Hematopoietic multipotent progenitor cell treated with erythropoietin and hydrocortisone succinate and interleukin-3 and kit ligand, for 6 days (in vitro differentiated cells): ENCODE measurements at regions not wholly inside any gene's neighbourhood (a gene's known extent, or its start where the extent isn't known, plus 50 kb on each side); places are given as distances from the start of the nearest gene placed in this dataset.

Source experiments
- DNase-seq: peaks from one replicate; pipeline ENCODE4 v3.0.0-alpha.2; 2015

DNA sequence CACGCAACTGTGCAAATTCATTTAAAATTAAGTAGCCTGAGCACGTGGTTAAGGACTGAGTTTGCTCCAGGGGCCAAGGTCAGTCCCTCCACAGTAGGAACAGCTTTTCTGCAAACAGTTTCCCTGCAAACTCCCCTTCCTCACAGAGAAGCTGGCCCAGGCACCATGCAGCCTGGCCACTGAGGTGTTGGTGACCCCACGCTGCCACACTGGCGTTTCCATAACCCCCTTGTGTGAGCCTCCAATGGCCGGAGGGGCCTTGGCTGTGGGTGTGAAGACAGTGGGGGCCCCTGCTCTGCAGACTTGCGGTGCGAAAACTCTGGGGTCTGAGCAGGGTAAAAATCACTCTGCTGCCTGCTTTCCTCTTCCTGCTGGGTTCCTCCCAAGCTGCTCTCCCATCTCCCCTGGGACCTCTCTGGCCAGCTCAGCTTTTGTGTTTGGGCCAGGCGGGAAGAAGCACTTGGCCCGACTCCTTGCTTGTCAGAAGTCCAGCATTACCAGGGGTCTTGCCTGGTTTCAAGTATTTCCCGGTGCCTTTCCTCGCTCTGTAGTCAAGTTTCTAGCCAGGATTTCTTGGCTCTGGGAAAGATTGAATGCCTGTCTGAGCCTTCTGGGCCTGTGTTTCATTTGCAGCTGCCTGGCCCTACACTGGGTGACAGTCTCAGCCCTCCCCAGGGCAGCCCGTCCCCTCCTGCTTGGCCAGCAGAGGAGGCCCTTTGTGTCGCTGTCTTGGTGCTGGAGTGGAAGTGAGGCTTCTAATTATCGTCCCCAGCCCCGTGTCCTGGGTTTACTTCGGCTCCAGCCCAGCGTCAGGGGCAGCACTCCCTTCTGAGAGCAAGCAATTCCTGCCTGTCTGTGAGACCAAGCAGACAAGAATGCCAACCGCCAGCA, 131.4 kb upstream of the SLC1A4 start:
- DNase-seq, result no peak

DNA sequence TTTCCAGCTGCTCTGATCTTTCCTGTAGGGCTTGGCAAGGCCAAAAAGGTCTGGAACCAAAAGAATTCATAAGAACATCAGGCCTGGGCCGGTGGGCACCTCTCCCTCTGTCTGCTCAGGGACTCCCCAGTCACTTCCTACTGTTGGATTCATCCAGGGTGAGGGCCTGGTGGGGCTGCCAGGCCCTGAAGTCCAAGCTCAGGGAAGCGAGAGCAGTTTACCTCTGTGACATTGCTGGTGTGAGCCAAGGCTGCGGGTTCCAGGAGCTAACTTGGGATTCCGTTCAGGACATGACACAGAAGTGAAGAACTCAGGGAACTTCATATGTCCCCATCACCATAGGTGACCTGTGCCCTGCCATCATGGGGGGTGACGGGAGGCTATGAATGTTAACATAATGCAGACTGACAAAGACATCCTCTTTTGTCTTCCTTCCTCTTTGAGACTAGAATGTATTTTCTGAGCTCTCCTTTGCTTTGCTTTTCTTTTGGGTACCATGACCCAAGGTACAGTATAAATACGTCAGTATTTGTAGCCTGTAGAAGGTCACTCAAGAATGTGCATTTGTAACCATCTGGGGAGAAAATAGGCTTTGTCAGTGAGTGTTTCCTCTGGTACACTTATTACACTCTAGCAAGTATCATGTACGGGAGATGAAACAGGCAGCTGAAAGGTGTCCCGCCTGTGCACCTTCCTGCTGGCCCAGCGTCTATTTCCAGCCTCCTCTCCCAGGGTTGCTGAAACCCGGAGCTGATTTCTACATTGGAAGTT, 130.5 kb upstream of the SLC1A4 start:
- peak; percentile 38 for DNase-seq

DNA sequence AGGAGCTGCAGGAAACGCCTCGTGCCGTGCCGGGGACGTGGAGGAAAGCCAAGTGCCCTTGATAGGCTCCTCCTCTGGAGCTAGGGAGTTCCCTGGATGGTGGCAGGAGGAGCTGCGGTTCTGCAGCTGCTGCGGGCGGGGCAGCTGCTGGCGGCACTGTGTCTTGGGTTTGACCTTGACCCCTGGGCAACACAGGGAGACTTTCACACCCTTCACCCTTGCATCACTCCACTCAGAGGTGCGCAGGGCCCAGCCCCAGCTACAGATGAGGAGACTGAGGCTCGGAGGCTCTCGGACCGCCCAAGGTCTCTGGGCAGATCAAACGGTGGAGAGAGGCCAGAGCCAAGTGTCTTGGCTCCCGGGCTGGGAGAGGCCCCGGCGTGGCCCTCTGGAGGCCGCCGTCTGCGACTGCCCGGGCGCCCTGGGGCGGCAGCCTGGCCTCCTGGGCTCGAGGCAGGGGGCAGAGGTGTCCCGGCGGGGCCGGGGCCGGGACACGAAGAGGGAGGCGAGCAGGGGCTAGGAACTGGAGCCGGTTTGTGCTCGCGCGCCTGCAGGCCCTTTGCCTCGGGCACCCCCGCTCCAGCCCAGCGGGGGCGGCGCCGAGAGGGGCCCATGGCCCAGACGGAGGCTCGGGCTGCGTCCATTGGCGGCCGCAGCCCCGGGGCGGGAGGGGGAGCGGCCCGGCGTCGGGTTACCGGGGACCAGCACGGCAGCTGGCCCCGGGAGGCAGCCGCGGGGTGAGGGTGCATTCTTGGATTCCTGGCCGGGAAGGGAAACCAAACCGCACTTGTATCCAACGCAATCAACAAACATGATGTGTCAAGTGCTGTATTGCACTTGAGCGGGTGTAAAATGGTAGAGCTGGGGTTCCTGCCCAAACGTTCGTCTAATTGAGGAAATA, 129.6 kb upstream of the SLC1A4 start:
- peak; percentile 76 for DNase-seq

DNA sequence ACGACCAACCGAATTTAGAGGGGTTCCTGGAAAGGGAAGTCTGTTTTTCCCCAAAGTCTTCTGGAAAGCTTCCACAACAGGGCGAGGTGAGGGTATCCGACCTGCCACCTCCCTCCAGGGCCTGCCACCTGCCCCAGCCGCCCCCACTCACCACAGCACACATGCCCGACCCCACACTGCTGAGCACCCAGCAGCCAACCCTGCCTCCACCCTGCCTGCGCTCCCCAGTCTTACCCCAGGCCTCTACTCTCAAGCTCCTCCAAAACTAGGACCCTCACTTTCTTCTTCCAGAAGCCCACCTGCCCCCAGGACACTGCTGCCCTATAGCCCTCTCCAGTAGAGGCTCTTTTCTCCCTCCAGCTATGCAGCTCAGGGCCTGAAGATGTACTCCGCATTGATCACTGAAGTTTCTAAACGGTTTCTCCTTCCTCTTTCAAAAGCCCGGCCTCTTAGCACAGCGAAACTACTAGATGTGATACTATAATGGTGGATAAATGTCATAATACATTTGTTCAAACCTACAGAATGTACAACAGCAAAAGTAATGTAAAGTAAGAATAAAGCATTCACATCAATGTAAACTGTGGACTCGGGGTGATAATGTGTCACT, 128.8 kb upstream of the SLC1A4 start:
- DNase-seq, result peak; percentile 26

DNA sequence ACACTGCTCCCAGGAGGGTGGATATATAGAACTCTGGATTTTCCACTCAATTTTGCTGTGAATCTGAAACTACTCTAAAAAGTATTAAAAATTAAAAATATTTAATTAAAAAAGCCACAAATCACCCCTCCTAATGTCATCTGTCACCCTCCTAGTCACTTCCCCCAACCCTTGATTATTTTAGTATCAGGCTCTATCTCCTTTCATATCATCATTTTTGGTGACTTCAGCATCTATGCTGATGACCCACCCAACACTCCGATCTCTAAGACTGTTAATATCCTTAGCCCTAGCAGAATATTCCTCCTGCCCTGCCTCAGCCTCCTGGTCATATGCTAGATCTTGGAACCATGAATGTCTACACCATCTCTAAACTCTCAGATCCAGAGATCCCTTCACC, 128.3 kb upstream of the SLC1A4 start:
- no peak for DNase-seq

DNA sequence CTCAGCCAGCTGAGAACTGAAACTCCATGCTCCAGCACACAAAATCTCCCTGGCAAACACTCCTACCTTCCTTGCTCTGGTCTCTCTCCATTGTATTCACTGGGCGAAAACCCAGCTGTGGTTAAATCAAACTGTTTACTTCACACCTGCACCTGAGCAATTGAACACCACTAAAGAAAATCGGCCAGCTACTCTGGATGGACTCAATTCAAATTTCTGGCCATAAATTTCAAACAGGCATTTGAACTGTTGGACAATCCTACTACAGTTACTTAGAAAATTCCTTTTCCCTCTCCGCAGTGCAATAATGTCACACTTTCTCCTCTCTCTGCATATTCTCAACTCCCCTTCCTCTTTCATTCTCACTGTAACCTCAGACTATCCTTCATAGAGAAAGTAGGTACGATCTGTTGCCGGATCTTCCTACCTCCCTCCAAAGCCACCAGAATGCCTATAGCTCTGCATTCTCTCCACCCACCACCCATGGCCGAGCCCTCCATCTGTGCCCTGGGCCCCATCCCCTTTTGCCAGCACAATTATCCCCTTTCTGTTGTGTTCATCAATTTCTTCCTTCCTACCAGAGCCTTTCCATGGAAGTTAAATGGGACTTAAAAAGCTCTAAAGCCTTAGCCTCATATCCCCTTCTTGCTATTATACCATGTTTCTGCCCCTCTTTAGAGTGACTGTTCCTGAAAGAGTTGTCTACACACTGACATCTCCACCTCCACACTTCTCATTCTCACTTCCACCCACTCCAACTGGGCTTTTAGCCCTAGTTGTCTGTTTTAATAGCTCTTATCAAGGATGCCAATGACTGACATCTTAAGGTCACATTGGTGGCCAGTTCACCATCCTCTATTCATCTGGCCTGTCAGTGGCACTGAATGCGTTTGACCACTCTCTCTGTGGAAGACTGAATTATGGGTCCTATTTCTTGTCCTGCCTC, 127.5 kb upstream of the SLC1A4 start:
- DNase-seq, result no peak

DNA sequence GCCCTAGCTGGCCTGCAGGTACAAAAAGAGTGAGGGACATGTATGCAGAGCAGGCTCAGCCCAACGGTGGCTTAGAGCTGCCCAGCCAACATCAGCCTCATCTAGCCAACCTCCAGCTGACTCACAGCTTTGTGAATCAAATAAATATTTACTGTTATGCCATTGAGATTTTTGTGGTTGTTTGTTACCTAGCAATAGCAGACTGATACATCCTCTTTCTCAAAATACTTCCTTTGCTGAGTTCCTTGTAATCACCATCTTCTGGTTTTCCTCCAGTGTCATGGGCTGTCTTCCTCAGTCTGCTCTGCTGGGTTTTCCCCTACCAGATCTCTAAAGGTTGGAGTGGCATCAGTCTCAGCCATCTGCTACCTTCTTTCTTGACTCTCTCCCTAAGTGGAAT, 126.6 kb upstream of the SLC1A4 start:
- peak; percentile 30 for DNase-seq

DNA sequence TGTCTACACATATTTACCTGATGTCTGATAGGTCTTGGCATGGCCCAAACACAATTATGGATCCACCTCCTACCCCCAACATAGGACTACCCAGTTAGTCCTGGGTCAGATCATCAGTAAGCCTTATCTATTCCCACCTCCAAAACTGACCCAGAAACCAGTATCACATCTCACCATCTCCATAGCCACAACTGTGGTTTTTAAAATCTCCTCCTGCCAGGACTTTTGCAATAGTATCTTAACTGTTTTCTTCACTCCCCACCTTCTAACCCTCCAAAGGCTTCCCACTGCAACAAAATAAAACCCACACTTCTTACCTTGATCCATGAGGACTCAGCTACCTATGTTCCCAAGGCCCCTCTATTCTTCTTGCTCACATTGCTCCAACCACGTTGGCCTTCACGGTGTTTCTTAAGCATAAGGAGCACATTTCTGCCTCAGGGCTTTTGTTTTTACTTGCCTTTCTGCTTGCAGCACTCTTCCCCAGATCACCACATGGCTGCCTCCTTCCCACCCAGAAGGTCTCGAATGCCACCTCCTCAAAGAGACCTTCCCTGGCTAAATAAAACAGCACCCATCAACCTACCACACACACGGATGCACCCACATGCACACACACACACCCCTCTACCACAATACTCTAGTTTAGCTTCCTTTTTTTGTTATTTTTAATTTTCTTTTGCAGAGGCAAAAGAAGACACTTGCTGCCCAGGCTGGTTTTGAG, 125.9 kb upstream of the SLC1A4 start:
- peak; percentile 63 for DNase-seq

DNA sequence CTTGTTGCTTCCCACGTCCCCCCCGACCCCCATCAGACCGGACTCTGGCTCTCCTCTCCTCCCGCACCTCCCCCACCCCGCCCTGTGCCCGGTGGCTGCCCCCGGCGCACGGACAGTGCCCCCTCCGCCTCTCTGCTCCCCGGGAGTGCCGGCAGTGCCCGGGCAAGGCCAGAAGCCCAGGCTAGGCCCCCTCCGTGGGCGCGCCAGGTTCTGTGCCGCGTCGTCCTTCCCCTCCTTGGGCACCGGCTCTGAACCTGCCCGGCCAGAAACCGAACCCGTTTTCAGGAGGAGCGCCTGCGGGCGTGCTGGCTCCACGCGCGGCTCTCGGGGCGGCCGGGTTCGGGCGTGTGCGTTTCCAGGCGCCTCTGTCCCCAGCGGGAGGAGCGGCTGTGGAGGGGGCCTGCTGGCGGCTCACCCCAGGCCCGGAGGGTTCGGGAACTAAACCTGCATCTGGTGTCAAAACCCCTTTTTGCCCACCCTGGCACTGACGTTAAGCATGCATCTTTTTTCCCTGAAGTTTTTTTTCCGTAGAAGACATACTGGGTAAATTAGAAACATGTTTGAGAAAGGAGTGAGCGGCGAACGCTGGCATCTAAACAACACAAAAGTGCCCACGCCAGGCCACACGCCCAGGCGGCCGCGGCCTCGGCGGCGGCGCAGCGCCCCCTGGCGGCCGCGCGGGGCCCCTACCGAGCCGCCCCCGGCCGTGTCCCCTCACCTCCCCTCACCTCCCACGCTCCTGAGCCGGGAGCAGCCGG, 123.9 kb upstream of the SLC1A4 start:
- peak; percentile 80 for DNase-seq

DNA sequence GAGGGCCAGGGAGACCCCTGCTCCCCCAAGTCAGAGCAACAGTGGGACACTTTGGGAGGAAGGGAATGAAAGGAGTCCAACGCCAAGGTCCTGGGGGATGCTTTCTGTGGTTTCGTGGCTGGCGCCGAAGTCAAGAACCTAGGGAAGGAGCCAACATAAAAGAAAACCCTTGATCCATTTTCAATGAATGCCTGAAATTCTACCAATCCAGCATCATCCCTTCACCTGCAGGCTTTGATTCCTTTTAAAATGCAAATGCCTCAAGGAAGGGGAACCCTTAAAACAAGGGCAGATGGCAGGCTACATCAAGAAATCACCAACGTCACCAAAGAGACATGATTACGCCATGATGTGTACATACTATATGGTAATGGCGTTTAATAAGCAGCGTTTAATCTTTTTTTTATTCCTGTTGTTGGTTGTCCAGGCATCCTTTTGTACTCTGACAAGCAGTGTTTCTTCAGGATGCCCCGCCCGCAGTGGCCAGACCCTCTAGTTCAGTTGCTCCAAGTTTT, 123.3 kb upstream of the SLC1A4 start:
- no peak for DNase-seq

DNA sequence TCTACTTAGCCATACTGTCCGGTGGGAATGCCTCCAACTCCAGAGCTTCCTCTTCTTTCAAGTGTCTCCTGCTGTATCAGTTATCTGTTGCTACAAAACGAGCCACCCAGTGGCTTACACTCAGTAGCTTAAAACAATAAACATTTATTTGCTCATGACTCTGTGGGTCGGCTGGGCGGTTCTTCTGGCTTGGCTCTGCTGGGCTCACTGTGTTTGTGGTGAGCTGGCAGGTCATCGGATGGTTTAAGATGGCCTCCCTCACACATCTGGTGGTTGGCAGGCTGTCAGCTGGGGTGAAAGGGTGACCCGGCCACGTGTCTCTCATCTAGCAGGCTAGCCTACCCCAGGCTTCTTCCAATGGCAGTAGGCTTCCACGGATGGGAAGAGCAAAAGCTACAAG, 122.4 kb upstream of the SLC1A4 start:
- no peak for DNase-seq

DNA sequence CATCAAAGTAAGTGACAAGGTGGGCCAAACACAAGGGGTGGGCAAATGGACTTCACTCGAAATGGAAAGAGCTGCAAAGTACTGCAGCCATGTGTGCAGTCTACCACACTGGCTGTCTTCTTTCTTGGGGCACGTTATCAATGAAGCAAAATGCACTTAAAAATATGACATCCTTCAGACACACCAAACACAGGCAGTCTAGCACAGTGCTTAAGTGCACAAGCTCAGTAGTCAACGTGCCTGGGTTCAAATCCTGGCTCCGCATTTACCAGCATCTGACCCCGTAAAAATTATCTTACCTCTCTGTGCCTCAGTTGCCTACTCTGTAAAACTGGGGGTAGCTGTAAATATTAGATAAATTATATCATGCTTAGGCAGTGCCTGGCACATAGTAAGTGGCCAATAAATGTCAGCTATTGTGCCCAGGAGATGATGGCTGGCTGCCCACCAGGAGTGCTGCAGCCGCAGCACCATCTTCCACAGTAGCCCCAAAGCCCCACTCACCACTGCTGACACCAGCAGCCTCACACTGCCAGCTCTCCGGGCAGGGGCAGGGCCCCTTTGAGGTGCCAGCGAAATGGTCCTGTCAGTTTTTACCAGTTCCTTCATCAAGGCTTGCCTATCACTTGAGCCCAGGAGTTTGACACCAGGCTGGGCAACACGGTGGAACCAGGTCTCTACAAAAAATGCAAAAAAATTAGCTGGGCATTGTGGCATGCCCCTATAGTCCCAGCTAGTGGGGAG, 121.8 kb upstream of the SLC1A4 start:
- DNase-seq, result no peak

DNA sequence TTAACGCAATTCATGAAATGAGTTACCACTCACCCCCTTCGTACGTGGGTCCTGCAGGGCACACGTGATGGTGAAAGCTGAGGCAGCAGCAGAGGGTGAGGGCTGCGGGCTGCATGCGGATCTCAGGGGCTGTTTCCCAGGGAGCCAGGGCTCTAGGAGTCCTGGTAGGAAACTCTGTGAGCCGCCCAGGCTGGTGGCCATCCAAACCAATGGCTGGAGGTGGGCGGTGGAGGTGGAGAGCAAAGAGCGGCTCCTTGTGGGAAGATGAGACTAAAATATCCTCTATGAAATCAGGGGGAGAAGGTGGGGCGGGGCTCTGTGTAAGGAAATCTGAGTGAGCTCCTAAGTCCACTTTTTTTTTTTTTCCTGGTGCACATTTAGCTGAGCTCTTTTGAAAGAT, 120.1 kb upstream of the SLC1A4 start:
- no peak for DNase-seq

DNA sequence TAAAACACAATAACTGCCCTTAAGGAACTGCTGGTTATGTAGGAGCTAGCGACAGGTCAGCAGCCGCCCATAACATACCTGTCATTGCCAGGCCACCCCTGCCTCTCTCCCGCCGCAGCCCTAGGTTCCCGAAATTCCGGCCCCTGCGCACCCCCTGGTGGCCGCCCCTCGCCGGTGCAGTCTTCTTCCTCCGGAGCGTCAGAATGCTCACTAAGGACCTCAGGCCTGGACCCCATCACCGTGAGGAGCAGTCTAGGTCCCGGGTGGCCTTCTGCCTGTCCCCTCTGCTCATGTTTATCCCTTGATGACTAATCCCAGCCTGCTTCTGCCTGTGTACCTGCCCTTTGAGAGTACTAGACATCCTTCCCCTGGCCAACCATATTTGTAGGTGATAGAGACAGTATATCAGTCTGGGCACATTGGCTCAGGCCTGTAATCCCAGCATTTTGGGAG, 115.7 kb upstream of the SLC1A4 start:
- DNase-seq, result peak; percentile 76

DNA sequence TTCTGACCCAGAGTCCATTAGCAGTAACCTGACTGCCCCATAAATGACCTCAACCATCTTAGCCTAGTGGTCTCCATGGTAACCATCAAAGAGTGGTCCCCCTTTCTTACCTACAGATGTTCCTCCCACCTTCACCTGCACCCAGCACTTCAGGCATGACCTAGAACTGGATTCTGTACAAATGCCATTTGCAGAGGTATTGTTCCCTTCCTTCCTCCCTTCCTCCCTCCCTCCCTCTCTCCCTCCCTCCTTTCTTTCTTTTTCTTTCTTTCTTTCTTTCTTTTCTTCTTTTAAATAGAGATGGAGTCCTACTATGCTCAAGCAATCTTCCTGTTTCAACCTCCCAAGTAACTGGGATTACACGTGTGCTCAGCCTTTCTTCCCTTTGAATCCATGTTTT, 114.6 kb upstream of the SLC1A4 start:
- DNase-seq, result no peak

DNA sequence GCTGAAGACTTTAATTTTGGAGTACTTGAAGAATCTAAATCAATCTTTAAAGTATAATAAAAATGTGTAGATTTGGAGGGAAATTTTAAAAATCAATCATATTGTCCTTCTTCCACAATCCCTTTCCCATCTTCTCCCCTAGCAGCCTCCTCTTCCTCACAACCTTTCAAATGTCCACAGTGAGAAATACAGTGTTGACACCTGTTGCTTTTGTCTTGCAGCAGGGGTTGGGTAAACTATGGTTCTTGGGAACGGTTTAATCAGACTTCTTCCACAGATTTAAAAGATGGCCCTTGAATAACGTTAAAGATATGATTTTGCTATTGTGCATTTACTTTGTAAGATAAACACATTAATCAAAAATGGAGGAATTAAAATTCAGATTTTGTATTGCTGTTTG, 113.8 kb upstream of the SLC1A4 start:
- no peak for DNase-seq

DNA sequence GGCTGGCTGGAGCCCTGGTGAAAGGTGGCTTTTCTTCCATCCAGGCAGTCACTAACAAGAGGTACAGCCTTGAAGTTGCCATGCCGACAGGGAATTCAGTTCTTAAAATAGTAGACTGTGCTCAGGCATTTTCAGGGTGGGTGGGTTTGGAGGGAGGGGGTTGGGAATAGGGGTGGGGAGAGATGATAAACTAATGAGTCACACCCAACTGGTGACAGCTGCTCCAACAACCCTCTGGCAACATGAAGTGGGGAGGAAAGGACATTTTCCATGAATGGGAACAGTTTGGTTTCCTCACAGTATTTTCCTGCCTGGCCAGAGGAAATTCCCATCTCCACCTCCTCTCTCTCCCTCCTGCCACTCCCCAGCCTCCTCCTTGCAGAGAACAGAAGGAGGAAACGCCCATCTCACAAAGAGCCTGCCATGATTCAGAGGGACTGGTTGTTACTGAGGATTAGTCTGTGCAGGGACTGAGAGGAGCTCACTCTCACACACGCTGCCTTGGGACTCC, 113.0 kb upstream of the SLC1A4 start:
- no peak for DNase-seq

DNA sequence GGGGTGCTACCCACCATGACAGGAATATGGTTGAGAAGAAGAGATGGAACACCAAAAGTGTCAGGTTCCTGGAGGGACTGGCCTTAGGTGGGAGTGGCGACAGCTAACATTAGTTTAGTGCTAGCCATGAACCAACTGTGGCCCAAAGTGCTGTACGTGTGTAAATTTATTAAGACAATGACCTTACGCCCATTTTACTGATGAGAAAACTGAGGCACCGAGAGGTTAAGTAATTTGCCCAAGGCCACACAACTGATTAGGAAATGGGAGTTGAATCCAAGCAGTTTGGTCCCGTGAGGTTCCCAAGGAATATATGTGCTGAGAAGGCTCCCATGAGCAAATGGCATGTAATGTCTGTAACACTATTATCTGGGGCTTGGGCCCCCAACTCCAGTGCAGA, 109.5 kb upstream of the SLC1A4 start:
- DNase-seq, result no peak
